Esophagus squamous epithelium (tissue), 5 donors: ENCODE measurements at regions not wholly inside any gene's neighbourhood (a gene's known extent, or its start where the extent isn't known, plus 50 kb on each side); places are given as distances from the start of the nearest gene placed in this dataset.

Experiments
- DNase-seq: peaks from one replicate; lab custom pipeline; 2025; lab: John Stamatoyannopoulos, UW
- H3K27ac ChIP-seq, 4 donors: fragments of 200-600 bp; sonication (generic); one replicate each; pipeline ENCODE4 v1.5.1; 2016 to 2019; ENCODE audit warnings: mild to moderate bottlenecking in 1 of 4
- H3K27me3 ChIP-seq, 4 donors: fragments of 200-600 bp; sonication (generic); 1 replicate in 3 of 4; 2 replicates in 1 of 4; pipeline versions ENCODE4 v1.5.1 to v1.6.0; 2017 to 2021; ENCODE audit warnings: antibody characterized with exemption in 1 of 4
- H3K36me3 ChIP-seq, 3 donors: fragments of 200-600 bp; sonication (generic); one replicate each; pipeline ENCODE4 v1.5.1; 2016 to 2019
- H3K4me1 ChIP-seq, 3 donors: fragments of 200-600 bp; sonication (generic); one replicate each; pipeline ENCODE4 v1.5.1; 2017 to 2019
- H3K4me3 ChIP-seq, 4 donors: fragments of 200-600 bp; sonication (generic); 1 replicate in 3 of 4; 2 replicates in 1 of 4; pipeline ENCODE4 v1.5.1; 2016 to 2019; ENCODE audit warnings: mild to moderate bottlenecking in 2 of 4, moderate library complexity in 1 of 4
- H3K9me3 ChIP-seq, 3 donors: fragments of 200-600 bp; sonication (generic); one replicate each; pipeline ENCODE4 v1.5.1; 2016 to 2019
- POLR2A ChIP-seq, 4 donors: fragments of 450-650 bp; IDR thresholded peaks; one replicate each; pipeline ENCODE4 v1.6.1; 2017; ENCODE audit warnings: antibody characterized with exemption in 4 of 4, mild to moderate bottlenecking in 4 of 4, moderate library complexity in 3 of 4
- whole genome bisulfite sequencing, 2 donors: methylation state at CpG; one replicate each; pipeline ENCODE4 v1.1.5; 2018; 5-methylcytosine and 5-hydroxymethylcytosine counted together
- intact Hi-C: fragments of 100-400 bp; cut with DNase I; formaldehyde crosslinking; loops from one replicate; pipeline ENCODE4 v1.15.0; 2022
- TF ChIP-seq, protein P1 (sequence below), 6 experiments: fragments of 450-650 bp in 4 of 6; fragments of 200-600 bp in 2 of 6; sonication (generic) in 2 of 6; IDR thresholded peaks; one replicate each; pipeline ENCODE4 v1.5.1; 2016 to 2019; ENCODE audit warnings: antibody characterized with exemption in 6 of 6, mild to moderate bottlenecking in 4 of 6, moderate library complexity in 4 of 6
- donor health status: DM: yes; HTN: yes; CAD: no.

DNA sequence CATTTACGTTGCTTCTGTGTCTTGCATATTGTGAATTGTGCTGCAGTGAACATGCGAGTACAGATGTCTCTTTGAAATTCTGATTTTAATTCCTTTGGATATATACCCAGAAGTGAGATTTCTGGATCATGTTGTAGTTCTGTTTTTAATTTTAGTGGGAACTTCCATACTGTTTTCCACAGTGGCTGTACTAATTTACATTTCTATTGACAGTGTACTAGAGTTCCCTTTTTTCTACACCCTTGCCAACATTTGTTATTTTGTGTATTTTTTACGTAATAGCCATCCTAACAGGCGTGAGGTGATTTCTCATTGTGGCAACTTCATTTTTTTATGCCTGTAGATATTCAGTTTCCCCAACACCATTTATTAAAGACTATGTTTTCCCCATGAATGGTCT is 144.7 kb upstream of the INHBA start:
- TF ChIP-seq, protein P1, sequence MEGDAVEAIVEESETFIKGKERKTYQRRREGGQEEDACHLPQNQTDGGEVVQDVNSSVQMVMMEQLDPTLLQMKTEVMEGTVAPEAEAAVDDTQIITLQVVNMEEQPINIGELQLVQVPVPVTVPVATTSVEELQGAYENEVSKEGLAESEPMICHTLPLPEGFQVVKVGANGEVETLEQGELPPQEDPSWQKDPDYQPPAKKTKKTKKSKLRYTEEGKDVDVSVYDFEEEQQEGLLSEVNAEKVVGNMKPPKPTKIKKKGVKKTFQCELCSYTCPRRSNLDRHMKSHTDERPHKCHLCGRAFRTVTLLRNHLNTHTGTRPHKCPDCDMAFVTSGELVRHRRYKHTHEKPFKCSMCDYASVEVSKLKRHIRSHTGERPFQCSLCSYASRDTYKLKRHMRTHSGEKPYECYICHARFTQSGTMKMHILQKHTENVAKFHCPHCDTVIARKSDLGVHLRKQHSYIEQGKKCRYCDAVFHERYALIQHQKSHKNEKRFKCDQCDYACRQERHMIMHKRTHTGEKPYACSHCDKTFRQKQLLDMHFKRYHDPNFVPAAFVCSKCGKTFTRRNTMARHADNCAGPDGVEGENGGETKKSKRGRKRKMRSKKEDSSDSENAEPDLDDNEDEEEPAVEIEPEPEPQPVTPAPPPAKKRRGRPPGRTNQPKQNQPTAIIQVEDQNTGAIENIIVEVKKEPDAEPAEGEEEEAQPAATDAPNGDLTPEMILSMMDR (IDR thresholded peaks at IDR 0.05): no peak
- no peak for TF ChIP-seq POLR2A (IDR thresholded peaks at IDR 0.05)
- H3K4me3 ChIP-seq: no peak overlapping the region
- H3K9me3 ChIP-seq: no peaks in the 10 kb centered on the region
- H3K27me3 ChIP-seq: no peaks in the 10 kb centered on the region
- 67 to 76% methylated on average over 4 of the region's 4 CpGs for WGBS, 2 donors
- H3K27ac ChIP-seq: no peak overlapping the region
- no peaks in the 10 kb centered on the region for H3K36me3 ChIP-seq
- no peaks in the 10 kb centered on the region for H3K4me1 ChIP-seq
- intact Hi-C loops: no loop called here
- DNase-seq: no peak

DNA sequence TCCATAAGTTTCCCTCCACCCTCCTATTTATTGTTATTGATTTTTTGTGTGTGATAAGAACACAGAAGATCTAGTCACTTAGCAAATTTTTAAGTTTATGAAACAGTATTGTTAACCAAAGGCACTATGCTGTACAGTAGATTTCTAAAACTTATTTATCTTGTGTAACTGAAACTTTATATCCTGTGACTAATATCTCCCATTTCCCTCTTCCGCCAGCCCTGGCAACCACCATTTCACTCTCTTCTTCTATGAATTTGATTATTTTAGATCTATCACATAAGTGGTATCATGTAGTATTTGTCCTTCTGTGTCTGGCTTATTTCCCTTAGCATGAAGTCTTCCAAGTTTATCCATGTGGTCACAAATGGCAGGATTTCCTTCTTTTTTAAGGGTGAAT is 144.3 kb upstream of the INHBA start:
- TF ChIP-seq POLR2A (IDR thresholded peaks at IDR 0.05): no peak
- TF ChIP-seq, protein P1 (IDR thresholded peaks at IDR 0.05): no peak
- H3K27ac ChIP-seq: no peak overlapping the region
- no peak overlapping the region for H3K4me3 ChIP-seq
- 80% methylated on average over 1 of the region's 1 CpG for WGBS, 2 donors
- H3K36me3 ChIP-seq: no peaks in the 10 kb centered on the region
- no peaks in the 10 kb centered on the region for H3K9me3 ChIP-seq
- intact Hi-C loops: no loop called here
- no peaks in the 10 kb centered on the region for H3K4me1 ChIP-seq
- H3K27me3 ChIP-seq: no peaks in the 10 kb centered on the region
- no peak for DNase-seq

GRCh38 chr7:41842956-41843355 is 140.1 kb upstream of the INHBA start:
- TF ChIP-seq, protein P1 (IDR thresholded peaks at IDR 0.05): no peak
- no peak for TF ChIP-seq POLR2A (IDR thresholded peaks at IDR 0.05)
- Histone ChIP-seq H3K27me3 (no peaks in the 10 kb centered on the region), H3K9me3 (no peaks in the 10 kb centered on the region), H3K27ac (no peak overlapping the region), H3K36me3 (no peaks in the 10 kb centered on the region), H3K4me3 (no peak overlapping the region), H3K4me1 (no peaks in the 10 kb centered on the region)
- intact Hi-C loops: no loop called here
- WGBS, 2 donors: 66 to 67% methylated on average over 4 of the region's 4 CpGs
- DNase-seq: no peak

GRCh38 chr7:41837916-41838315 is 135.0 kb upstream of the INHBA start:
- no peaks in the 10 kb centered on the region for H3K9me3 ChIP-seq
- intact Hi-C loops: no loop called here
- no peak overlapping the region for H3K4me3 ChIP-seq
- no peak overlapping the region for H3K27ac ChIP-seq
- no peaks in the 10 kb centered on the region for H3K36me3 ChIP-seq
- no peak for TF ChIP-seq POLR2A (IDR thresholded peaks at IDR 0.05)
- TF ChIP-seq, protein P1 (IDR thresholded peaks at IDR 0.05): no peak
- DNase-seq: no peak
- 88 to 91% methylated on average over 1 of the region's 1 CpG for whole genome bisulfite sequencing, 2 donors
- H3K27me3 ChIP-seq: no peaks in the 10 kb centered on the region
- peaks cover 0 to 12% (median 0%) of the 10 kb centered on the region in 3 donors for H3K4me1 ChIP-seq

DNA sequence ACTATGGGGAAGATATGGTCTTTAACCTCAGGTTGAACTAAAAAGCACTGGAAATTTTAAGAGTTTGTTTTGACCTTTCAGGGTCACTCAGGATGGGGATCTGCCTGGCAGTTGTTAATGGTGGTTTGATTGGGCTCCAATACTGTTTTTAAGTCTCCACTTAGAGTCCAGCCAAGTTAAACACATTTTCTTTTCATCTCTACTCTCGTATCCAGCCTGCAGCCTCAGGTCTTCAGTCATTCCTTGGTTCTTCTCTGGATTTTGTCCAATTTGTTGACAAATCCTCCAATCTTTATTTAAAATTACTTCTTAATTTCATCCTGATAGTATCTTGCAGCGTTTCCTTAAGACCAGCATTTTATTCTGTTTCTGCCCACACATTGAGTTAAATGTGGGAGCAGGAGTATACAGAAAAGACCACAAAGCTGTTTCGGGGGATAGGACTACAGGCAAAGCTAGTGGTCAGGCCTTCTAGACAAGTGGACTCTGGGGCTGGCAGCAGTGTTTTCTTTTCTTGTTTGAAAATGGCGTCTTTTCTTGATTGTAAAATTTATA is 133.2 kb upstream of the INHBA start:
- no peak for DNase-seq
- Histone ChIP-seq H3K27me3 (no peaks in the 10 kb centered on the region), H3K27ac (peak overlapping the region in 1 of 4 donors; percentile 72), H3K4me3 (no peak overlapping the region), H3K9me3 (no peaks in the 10 kb centered on the region), H3K4me1 (peaks cover 0 to 12% (median 0%) of the 10 kb centered on the region in 3 donors), H3K36me3 (no peaks in the 10 kb centered on the region)
- TF ChIP-seq, protein P1 (IDR thresholded peaks at IDR 0.05): no peak
- TF ChIP-seq POLR2A (IDR thresholded peaks at IDR 0.05): no peak
- intact Hi-C loops: no loop called here
- WGBS, 2 donors: 60 to 65% methylated on average over 4 of the region's 4 CpGs
